DMS153 treated with DMSO at 0.1 percent for 48 hours (cell line): ENCODE measurements at regions not wholly inside any gene's neighbourhood (a gene's known extent, or its start where the extent isn't known, plus 50 kb on each side); places are given as distances from the start of the nearest gene placed in this dataset.

ENCODE experiments used
- DNase-seq: peaks from one replicate; lab custom pipeline; 2025; ENCODE audit not compliant: unreplicated experiment; lab: John Stamatoyannopoulos, UW

- no peak for DNase-seq
Observed at GRCh38 chr14:25103271-25103670, 53.3 kb upstream of the STXBP6 start.

DNA sequence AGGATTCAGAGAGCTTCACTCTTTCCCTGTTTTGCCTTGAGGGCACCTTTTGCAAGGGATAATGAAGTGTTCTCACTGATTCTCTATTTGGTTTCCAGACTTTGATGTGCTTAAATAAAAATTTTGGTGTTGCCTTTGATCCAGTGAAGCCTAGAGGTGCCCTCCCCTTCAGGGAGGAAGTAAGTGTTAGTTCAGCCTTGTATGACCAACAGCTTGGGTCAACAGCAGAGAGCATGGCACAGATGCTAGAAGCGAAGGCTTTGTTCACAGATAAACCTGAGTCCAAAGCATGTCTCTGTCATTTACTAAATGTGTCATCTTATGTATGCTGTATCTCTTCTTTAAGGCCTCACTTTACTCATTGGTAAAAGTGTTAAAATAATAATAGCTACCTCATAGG is 52.8 kb upstream of the STXBP6 start:
- no peak for DNase-seq

DNA sequence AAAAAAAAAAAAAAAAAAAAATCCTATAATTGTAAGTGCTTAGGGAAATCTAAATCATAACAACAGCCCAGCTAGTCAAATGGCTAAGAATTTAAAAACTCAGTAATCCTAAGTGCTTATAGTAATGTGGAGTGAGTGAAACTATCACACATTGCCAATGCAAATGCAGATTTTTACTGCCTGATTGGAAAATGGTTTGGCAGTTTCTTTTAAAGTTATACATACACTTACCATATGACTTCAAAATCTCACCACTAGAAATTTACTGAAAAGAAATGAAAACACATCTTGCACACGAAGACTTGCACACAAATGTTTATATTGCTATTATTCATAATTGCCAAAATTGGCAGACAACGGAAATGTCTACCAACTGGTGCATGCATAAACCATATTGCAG is 51.3 kb upstream of the STXBP6 start:
- no peak for DNase-seq
